HAP-1 (cell line): ENCODE measurements at regions not wholly inside any gene's neighbourhood (a gene's known extent, or its start where the extent isn't known, plus 50 kb on each side); places are given as distances from the start of the nearest gene placed in this dataset.
"Not testable (repeated sequence)": the region's sequence is repeated elsewhere in the genome, so short reads cannot be mapped to it uniquely, and the experiment has no call there.

Experiments
- DNase-seq, 2 experiments: peaks; one replicate each; pipeline ENCODE4 v3.0.0-alpha.2; 2016 to 2020; ENCODE audit warnings: low spot score in 2 of 2
- H3K27me3 ChIP-seq: fragments of 250-450 bp; sonication (Bioruptor Pico); 2 replicates; pipeline ENCODE4 v1.5.1; 2020; ENCODE audit warnings: low read depth, mild to moderate bottlenecking, moderate library complexity
- H3K36me3 ChIP-seq: fragments of 250-450 bp; sonication (Bioruptor Pico); replicated peaks from 2 replicates; pipeline ENCODE4 v1.5.1; 2020; ENCODE audit warnings: mild to moderate bottlenecking
- H3K4me1 ChIP-seq: fragments of 250-450 bp; sonication (Bioruptor Pico); 2 replicates; pipeline ENCODE4 v1.5.1; 2020; ENCODE audit warnings: mild to moderate bottlenecking
- H3K4me3 ChIP-seq: fragments of 250-450 bp; sonication (Bioruptor Pico); 2 replicates; pipeline ENCODE4 v1.5.1; 2020; ENCODE audit warnings: mild to moderate bottlenecking, moderate library complexity
- H3K9me3 ChIP-seq: fragments of 250-450 bp; sonication (Bioruptor Pico); 2 replicates; pipeline ENCODE4 v1.5.1; 2020; ENCODE audit warnings: mild to moderate bottlenecking, moderate library complexity
- in situ Hi-C: fragments of 300-500 bp; cut with MboI; formaldehyde crosslinking; loops from 3 replicates; pipeline ENCODE4 v1.14.3; 2020; ENCODE audit warnings: low sequenced_read_pairs, inconsistent platforms, mixed read lengths

DNA sequence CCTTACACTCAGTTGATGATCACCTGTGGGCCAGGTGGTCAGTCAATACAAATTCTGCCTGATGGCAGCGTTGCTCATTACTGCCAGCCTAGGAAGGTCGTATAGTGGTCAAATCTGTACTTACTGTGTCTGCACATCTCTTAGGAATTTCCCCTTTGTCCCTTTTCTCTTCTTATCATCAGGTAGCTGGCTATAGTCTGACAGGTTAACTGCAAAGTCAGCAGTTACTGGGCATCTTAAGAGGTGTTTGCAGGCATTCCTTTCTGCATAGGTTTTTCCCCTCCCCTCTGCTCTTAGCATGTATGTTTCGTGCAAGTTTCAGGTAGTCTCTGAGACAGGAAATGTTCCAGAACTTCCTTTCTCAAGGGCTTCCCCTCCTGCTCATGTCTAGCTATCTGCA, 298.7 kb downstream of the LRRIQ3 start:
- no peaks in the 10 kb centered on the region for H3K9me3 ChIP-seq
- in situ Hi-C loops, result no loop called here
- H3K4me1 ChIP-seq, result no peaks in the 10 kb centered on the region
- no peak overlapping the region for H3K4me3 ChIP-seq
- no peaks in the 10 kb centered on the region for H3K36me3 ChIP-seq
- no peaks in the 10 kb centered on the region for H3K27me3 ChIP-seq
- DNase-seq, result no peak

DNA sequence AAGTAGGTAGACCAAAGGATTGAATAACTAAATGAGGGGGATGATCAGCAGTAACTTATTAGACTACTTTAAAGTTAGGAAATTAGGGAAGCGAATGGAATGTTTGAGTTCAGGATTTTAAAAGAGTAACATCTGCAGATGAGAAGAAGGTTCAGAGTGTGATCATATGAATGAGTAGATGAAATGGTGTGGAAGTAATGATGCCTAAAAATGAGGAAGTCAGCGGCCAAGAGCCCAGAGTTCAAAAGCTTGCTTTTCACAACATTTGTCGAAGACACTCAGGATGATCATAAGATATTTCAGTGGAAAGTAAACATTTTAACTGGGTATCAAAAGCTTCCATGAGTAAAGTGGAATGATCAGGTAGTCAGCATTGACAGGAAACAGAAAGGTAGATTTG, 299.4 kb downstream of the LRRIQ3 start:
- Histone ChIP-seq H3K27me3 (no peaks in the 10 kb centered on the region), H3K4me1 (no peaks in the 10 kb centered on the region), H3K9me3 (no peaks in the 10 kb centered on the region), H3K36me3 (no peaks in the 10 kb centered on the region), H3K4me3 (no peak overlapping the region)
- no peak for DNase-seq
- in situ Hi-C loops, result no loop called here

DNA sequence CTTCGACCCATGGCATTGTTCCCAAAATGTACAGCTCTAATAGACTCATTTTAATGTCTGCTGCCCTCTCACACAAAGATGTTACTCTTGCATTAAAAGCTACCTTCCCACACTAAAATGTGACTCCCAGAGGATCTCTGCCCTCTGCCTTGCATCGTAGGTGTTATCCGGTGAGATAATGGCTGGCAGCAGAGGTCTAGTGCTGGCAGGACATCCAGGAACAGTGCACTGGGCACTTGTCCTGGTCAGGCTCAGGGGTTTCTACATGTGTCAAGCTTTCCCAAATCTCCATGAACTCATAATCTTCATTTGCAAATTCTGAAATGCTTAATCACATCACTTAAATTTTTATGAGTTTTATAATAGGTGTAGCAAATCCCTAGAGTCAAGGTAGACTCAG, 310.6 kb downstream of the LRRIQ3 start:
- in situ Hi-C loops, result no loop called here
- H3K4me3 ChIP-seq, result no peak overlapping the region
- DNase-seq, result no peak
- H3K4me1 ChIP-seq, result no peaks in the 10 kb centered on the region
- no peaks in the 10 kb centered on the region for H3K9me3 ChIP-seq
- no peaks in the 10 kb centered on the region for H3K27me3 ChIP-seq
- no peaks in the 10 kb centered on the region for H3K36me3 ChIP-seq

DNA sequence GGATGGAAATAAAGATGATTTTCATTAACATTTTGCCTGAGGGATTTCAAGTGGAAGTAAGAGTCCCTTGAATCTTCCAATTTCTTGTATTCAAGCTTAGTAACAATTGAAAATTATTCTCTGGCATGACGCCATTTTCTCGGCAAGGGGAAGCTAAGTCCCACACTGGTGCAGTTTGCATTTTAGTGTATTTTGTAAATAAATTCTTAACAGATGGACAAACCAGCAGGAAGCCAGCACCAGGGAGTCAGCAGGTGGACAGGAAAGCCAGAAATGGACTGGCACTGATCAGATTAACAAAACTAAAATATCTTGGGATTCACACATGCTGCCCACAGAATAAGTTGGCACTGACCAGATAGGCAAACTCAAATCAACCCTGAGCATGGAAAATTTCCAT, 311.3 kb downstream of the LRRIQ3 start:
- in situ Hi-C loops, result no loop called here
- H3K4me1 ChIP-seq, result no peaks in the 10 kb centered on the region
- H3K36me3 ChIP-seq, result no peaks in the 10 kb centered on the region
- H3K4me3 ChIP-seq, result no peak overlapping the region
- no peaks in the 10 kb centered on the region for H3K27me3 ChIP-seq
- no peak for DNase-seq
- no peaks in the 10 kb centered on the region for H3K9me3 ChIP-seq

DNA sequence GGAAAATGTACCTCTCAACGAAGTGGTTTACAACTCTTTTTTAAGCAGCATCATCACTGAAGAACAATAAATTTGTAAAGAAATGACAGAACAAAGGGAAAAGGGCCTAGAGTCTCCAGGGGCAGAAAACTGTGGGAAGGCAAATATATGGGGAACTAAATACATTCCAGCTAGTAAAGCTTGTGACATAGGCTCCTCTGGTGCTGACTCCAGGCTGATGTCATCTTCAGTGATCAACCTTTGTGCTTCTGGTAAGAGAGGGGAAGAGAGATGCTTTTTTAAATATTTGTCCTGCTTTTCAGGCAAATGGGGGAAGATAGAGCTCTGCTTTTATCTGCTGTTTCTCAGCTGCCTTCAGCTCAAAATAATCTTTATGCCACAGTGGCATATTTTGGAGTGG, 323.2 kb downstream of the LRRIQ3 start:
- no peak for DNase-seq
- no peaks in the 10 kb centered on the region for H3K27me3 ChIP-seq
- H3K9me3 ChIP-seq, result no peaks in the 10 kb centered on the region
- H3K4me1 ChIP-seq, result no peaks in the 10 kb centered on the region
- no peaks in the 10 kb centered on the region for H3K36me3 ChIP-seq
- H3K4me3 ChIP-seq, result no peak overlapping the region
- in situ Hi-C loops, result no loop called here

DNA sequence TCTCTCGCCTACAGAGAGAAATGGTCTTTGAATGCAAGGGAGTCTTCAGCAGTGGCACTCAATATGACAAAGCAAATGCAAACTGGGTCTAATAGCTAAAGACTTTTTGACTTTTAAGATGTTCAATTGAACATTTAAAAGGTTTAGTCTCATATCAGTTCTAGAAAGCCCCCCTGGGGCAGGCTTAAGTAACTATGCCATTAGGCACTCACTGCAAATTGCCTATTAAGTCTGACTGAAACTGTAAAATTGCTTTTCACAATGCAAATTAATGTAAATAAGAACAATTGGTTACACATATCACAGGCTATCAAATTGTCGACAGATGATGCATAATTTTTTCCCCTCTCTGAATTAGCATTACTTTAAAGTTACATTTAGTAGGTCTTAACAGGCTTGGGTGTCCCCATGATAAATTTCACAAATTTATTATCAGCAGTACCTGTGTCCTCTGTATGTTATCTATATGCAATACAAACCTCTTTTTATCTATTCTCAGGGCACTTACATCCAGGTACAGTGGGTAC, 329.1 kb downstream of the LRRIQ3 start:
- in situ Hi-C loops, result no loop called here
- Histone ChIP-seq H3K4me3 (no peak overlapping the region), H3K27me3 (no peaks in the 10 kb centered on the region), H3K36me3 (no peaks in the 10 kb centered on the region), H3K9me3 (no peaks in the 10 kb centered on the region), H3K4me1 (no peaks in the 10 kb centered on the region)
- DNase-seq, result no peak

DNA sequence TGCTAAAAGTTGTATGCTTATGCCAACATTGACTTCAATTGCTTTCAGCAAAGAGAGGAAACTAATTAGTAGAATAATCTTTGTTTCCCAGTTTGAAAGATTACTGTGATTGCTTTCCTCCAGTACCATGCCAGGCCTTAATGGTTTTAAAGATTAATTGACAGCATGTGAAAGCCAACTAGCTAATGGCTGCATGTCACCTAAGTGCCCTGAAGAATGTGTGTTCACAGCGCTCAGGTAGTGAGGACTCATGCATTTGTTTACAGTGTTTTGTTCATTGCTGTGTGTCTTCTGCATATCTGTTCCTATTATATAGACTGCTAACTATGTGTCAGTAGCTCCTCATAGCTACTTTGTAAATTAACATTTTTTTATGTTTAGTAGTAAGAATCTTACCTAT, 335.6 kb downstream of the LRRIQ3 start:
- in situ Hi-C loops, result no loop called here
- no peak for DNase-seq
- Histone ChIP-seq H3K4me1 (no peaks in the 10 kb centered on the region), H3K27me3 (no peaks in the 10 kb centered on the region), H3K36me3 (no peaks in the 10 kb centered on the region), H3K4me3 (no peak overlapping the region), H3K9me3 (no peaks in the 10 kb centered on the region)

DNA sequence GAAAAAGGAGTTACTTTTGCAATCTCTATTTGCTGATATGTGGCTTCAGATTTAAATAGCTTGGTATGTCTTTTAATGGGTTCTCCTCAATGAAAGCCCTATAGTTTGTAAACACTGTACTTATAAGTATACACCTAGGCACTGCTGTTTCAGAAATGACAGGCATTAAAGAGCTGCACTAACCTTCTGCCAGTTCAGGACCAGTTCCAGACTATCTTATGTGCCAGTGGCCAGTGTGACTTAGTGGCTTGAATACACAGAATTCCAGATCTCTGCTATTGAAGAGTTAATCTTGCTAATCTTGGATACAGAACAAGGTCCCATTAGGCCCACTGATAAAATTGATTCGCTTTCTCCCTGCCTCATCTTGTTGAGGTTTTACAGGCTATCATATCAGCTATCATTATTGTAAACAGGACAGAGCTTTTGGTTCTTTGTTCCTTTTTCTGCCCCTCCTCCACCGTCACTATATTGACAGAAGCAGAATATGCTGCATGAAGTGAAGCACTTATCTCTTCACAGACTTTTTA, 337.5 kb downstream of the LRRIQ3 start:
- Histone ChIP-seq H3K9me3 (no peaks in the 10 kb centered on the region), H3K4me1 (no peaks in the 10 kb centered on the region), H3K27me3 (no peaks in the 10 kb centered on the region), H3K36me3 (no peaks in the 10 kb centered on the region), H3K4me3 (no peak overlapping the region)
- no peak for DNase-seq
- in situ Hi-C loops, result no loop called here

DNA sequence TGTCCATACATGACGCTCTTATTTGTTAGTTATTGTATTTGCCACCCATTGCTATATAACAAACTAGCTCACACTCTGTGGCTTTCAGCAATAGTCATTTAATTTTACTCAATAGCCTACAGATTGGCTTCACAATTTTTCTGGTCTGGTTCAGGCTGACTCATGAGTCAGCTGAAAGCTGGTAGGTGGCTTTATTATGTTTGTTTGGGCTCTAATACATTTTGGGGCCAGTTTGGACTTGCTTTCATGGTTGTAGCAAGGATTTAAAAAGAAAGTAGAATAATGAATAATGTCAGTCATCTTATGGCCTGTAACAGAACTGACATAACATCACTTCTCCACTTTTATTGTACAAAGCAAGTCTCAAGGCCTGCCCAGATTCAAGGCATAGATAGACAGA, 338.7 kb downstream of the LRRIQ3 start:
- in situ Hi-C loops, result no loop called here
- H3K27me3 ChIP-seq, result no peaks in the 10 kb centered on the region
- H3K36me3 ChIP-seq, result no peaks in the 10 kb centered on the region
- DNase-seq, result no peak
- no peaks in the 10 kb centered on the region for H3K4me1 ChIP-seq
- H3K4me3 ChIP-seq, result no peak overlapping the region
- no peaks in the 10 kb centered on the region for H3K9me3 ChIP-seq

DNA sequence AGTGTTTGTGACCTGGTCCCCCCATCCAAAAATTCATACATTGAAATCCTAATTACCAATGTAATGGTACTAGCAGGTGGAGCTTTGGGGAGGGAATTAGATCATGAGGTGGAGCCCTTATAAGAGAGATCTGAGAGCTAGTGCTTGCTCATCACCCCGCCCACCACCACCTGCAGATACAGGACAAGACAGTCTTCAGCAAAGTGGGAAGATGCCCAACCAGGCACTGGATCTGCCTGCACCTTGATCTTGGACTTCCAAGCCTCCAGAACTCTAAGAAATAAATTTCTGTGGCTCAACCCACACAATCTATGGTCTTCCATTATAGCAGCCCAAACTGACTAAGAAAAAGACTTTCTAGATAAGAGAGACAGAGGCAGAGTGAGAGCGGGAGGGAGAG, 343.4 kb downstream of the LRRIQ3 start:
- in situ Hi-C loops, result no loop called here
- H3K4me3 ChIP-seq, result no peak overlapping the region
- DNase-seq, result no peak

DNA sequence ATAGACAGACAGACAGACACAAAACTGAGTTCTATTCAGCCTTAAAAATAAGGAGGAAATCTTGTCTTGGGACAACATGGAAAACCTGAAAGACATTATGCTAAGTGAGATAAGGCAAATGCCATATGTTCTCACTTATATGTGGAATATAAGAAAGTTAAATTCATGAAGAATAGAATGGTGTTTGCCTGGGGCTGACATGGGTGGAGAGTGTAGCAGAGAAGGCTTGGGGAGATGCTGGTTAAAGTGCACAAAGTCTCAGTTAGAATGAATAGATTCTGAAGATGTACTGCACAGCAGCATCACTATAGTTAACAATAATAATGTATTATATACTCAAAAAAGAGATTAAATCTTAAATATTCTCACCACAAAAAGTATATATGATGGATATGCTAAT, 355.5 kb downstream of the LRRIQ3 start:
- Histone ChIP-seq H3K4me1 (no peaks in the 10 kb centered on the region), H3K36me3 (no peaks in the 10 kb centered on the region), H3K27me3 (no peaks in the 10 kb centered on the region), H3K9me3 (no peaks in the 10 kb centered on the region), H3K4me3 (no peak overlapping the region)
- no peak for DNase-seq
- in situ Hi-C loops, result no loop called here

More for the DNA sequence above, 343.4 kb downstream of the LRRIQ3 start:
- H3K36me3 ChIP-seq, result no peaks in the 10 kb centered on the region
- no peaks in the 10 kb centered on the region for H3K4me1 ChIP-seq
- H3K27me3 ChIP-seq, result no peaks in the 10 kb centered on the region
- no peaks in the 10 kb centered on the region for H3K9me3 ChIP-seq

DNA sequence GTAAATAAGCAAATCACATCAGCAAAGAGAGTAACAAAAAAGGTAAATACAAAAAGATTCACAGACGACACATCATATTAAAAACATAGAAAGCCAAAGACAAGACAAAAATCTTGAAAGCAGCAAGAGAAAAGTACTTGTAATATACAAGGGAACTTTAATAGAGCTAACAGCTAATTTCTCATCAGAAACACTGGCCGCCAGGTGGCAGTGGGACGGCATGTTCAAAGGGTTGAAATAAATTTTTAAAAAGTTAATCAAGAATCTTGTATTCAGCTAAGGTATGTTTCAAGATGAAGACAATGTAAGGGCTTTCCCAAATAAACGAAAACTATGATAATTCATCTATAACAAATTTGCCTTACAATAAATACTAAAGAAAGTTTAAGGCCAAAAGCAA, 358.1 kb downstream of the LRRIQ3 start:
- Histone ChIP-seq H3K27me3 (no peaks in the 10 kb centered on the region), H3K9me3 (no peaks in the 10 kb centered on the region), H3K4me3 (no peak overlapping the region), H3K36me3 (no peaks in the 10 kb centered on the region), H3K4me1 (no peaks in the 10 kb centered on the region)
- peak; percentile 4 to 43 for DNase-seq
- in situ Hi-C loops, result no loop called here

DNA sequence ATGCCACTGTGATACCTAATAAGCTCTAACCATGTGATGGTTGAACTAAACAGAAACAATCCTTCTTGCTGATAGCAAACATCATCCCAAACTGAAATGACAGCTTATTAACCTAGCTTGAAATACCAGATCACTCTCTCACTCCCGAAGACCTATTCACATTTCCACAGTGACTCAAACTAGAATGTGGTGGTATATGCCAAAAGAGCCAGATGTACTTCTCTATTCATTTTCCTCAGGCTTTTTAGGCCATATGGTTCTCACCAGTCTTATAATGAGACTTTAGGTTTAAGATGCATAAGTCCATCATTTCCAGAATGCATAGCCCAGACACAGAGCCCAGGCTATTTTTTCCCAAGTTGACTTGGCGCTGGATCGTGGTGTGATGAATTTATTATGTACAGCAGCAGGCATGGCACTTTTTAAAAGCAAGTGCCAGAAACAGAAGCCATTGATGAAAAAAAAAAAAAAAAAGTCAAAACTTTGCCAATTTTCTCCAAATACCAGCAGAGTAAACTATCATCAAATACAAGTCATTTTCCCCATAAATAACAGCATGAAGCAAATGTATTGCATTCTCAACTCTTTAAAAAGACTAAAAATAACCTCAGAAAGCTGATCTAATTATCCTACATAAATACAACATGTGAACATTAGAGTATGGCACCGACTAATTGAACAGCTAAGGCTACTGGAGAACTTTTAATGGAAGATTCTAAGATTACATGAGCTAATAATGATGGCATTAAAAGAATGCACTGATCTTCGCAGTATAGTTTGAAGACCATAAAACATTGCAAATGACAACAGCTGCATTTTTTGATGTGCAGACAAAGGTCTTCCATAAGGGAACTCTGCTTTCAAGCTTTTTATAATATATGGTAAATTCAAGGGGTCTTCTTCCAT, 365.4 kb downstream of the LRRIQ3 start:
- Histone ChIP-seq H3K9me3 (no peaks in the 10 kb centered on the region), H3K36me3 (no peaks in the 10 kb centered on the region), H3K27me3 (no peaks in the 10 kb centered on the region), H3K4me1 (no peaks in the 10 kb centered on the region), H3K4me3 (no peak overlapping the region)
- no peak for DNase-seq
- in situ Hi-C loops, result no loop called here

DNA sequence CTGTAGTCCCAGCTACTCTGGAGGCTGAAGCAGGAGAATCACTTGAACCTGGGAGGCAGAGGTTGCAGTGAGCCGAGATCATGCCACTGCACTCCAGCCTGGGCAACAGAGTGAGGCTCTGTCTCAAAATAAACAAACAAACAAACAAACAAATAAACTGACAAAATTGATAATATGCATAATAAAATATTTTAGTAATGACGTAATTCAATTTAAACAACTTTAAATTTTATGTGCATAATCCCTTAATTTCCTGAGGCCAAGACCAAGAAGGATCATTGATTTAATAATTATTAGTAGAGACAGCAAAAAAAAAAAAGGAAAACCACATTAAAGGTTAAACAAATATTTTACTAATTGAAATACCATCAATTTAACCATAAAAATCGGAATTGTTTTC, 370.7 kb downstream of the LRRIQ3 start:
- DNase-seq, H3K4me3 ChIP-seq, H3K27me3 ChIP-seq, H3K4me1 ChIP-seq, H3K9me3 ChIP-seq, in situ Hi-C loops, H3K36me3 ChIP-seq: not testable (repeated sequence)
